H1 (cell line): ENCODE measurements at regions not wholly inside any gene's neighbourhood (a gene's known extent, or its start where the extent isn't known, plus 50 kb on each side); places are given as distances from the start of the nearest gene placed in this dataset.

Source experiments
- CTCF ChIA-PET: fragments of 300-600 bp; sonication (Branson Sonifier 250); formaldehyde crosslinking; loops from one replicate; lab custom pipeline; 2021; ENCODE audit not compliant: partially characterized antibody; lab: Charles Lee
- POLR2A ChIA-PET: fragments of 300-600 bp; sonication (Branson Sonifier 250); formaldehyde crosslinking; loops from one replicate; lab custom pipeline; 2021; ENCODE audit warnings: inconsistent platforms; ENCODE audit not compliant: partially characterized antibody; lab: Charles Lee
- DNase-seq, 2 experiments: peaks; one replicate each; pipeline versions ENCODE4 v3.0.0 to v3.0.0-alpha.2; 2010 to 2022; ENCODE audit warnings: low spot score in 2 of 2, low read depth in 1 of 2, mixed read lengths in 1 of 2
- FAIRE-seq: peaks from 2 replicates; lab custom pipeline; 2011; peaks lifted over from hg19 to GRCh38; lab: Jason Lieb, UNC
- H2AFZ ChIP-seq: 2 replicates; pipeline ENCODE4 v1.8.1; 2012; ENCODE audit warnings: low read length, inconsistent platforms
- H2AK5ac ChIP-seq: 2 replicates; pipeline ENCODE4 v1.6.1; 2013; ENCODE audit warnings: low read depth, low read length
- H2BK120ac ChIP-seq: replicated peaks from 2 replicates; pipeline ENCODE3; 2013; ENCODE audit warnings: low read depth, low read length, inconsistent platforms
- H2BK12ac ChIP-seq: 2 replicates; pipeline ENCODE4 v1.6.1; 2013; ENCODE audit warnings: low read depth, low read length
- H2BK15ac ChIP-seq: 2 replicates; pipeline ENCODE4 v1.6.1; 2013; ENCODE audit warnings: low read length
- H2BK20ac ChIP-seq: 2 replicates; pipeline ENCODE4 v1.6.1; 2013; ENCODE audit warnings: low read length
- H2BK5ac ChIP-seq: 2 replicates; pipeline ENCODE4 v1.6.1; 2013; ENCODE audit warnings: low read depth, low read length
- H3K14ac ChIP-seq: 2 replicates; pipeline ENCODE4 v1.6.1; 2013; ENCODE audit warnings: inconsistent platforms; ENCODE audit not compliant: insufficient read length
- H3K18ac ChIP-seq: 2 replicates; pipeline ENCODE4 v1.6.1; 2013; ENCODE audit warnings: low read length; ENCODE audit errors: extremely low read depth
- H3K23ac ChIP-seq: 2 replicates; pipeline ENCODE4 v1.6.1; 2013; ENCODE audit warnings: inconsistent platforms; ENCODE audit not compliant: insufficient read length
- H3K23me2 ChIP-seq: 2 replicates; pipeline ENCODE4 v1.6.1; 2013; ENCODE audit warnings: low read depth, low read length
- H3K27ac ChIP-seq: 2 replicates; pipeline ENCODE4 v1.6.1; 2011; ENCODE audit warnings: low read depth, low read length, inconsistent platforms
- H3K27me3 ChIP-seq, 4 experiments: replicated peaks in 1 of 4; 1 replicate in 1 of 4; 2 replicates in 3 of 4; pipeline versions ENCODE4 v1.6.1 to v1.8.1; 2011 to 2013; ENCODE audit warnings: low read length in 3 of 4, mild to moderate bottlenecking in 3 of 4, inconsistent platforms in 2 of 4, mixed read lengths in 2 of 4, moderate library complexity in 1 of 4; ENCODE audit not compliant: control insufficient read depth in 3 of 4, insufficient read depth in 3 of 4; ENCODE audit errors: extremely low read depth in 1 of 4
- H3K36me3 ChIP-seq, 4 experiments: 2 replicates each; pipeline versions ENCODE4 v1.6.1 to v1.8.1; 2011 to 2013; ENCODE audit warnings: mild to moderate bottlenecking in 4 of 4, low read length in 3 of 4, moderate library complexity in 2 of 4, control low read depth in 1 of 4, inconsistent platforms in 1 of 4; ENCODE audit not compliant: insufficient read depth in 4 of 4, control insufficient read depth in 2 of 4
- H3K4ac ChIP-seq: replicated peaks from 2 replicates; pipeline ENCODE3; 2013; ENCODE audit warnings: low read length, low read depth, mixed read lengths, inconsistent platforms; ENCODE audit not compliant: insufficient read length
- H3K4me1 ChIP-seq, 4 experiments: replicated peaks in 1 of 4; 1 replicate in 1 of 4; 2 replicates in 3 of 4; pipeline versions ENCODE4 v1.6.1 to v1.8.1; 2011 to 2013; ENCODE audit warnings: low read length in 3 of 4, inconsistent platforms in 2 of 4, mixed read lengths in 1 of 4; ENCODE audit not compliant: insufficient read depth in 4 of 4, control insufficient read depth in 3 of 4
- H3K4me2 ChIP-seq, 2 experiments: 2 replicates each; pipeline versions ENCODE4 v1.6.1 to v1.8.1; 2011 to 2013; ENCODE audit warnings: low read depth in 2 of 2, low read length in 2 of 2, control low read depth in 1 of 2, inconsistent platforms in 1 of 2, mild to moderate bottlenecking in 1 of 2; ENCODE audit not compliant: insufficient read depth in 1 of 2
- H3K4me3 ChIP-seq, 4 experiments: fragments of 200-600, 300-600 bp in 1 of 4; sonication (generic), shearing (Covaris generic), sonication (Bioruptor Twin) in 1 of 4; 2 replicates each; pipeline versions ENCODE4 v1.5.1 to v1.8.1; 2011 to 2016; ENCODE audit warnings: low read length in 4 of 4, low read depth in 3 of 4, control low read depth in 2 of 4, inconsistent platforms in 2 of 4, mild to moderate bottlenecking in 2 of 4, mixed read lengths in 1 of 4, moderate library complexity in 1 of 4; ENCODE audit not compliant: insufficient read depth in 2 of 4; ENCODE audit errors: extremely low read depth in 1 of 4
- H3K56ac ChIP-seq: replicated peaks from 2 replicates; pipeline ENCODE3; 2013; ENCODE audit warnings: low read depth, mild to moderate bottlenecking, mixed read lengths, low read length, inconsistent platforms; ENCODE audit not compliant: insufficient read length
- H3K79me1 ChIP-seq: 2 replicates; pipeline ENCODE4 v1.6.1; 2013; ENCODE audit warnings: low read depth, low read length, control low read depth
- H3K79me2 ChIP-seq, 2 experiments: 2 replicates each; pipeline versions ENCODE4 v1.6.1 to v1.8.1; 2012 to 2013; ENCODE audit warnings: low read length in 2 of 2, mild to moderate bottlenecking in 2 of 2, inconsistent platforms in 1 of 2; ENCODE audit not compliant: insufficient read depth in 2 of 2, control insufficient read depth in 1 of 2
- H3K9ac ChIP-seq, 4 experiments: replicated peaks in 1 of 4; 1 replicate in 1 of 4; 2 replicates in 3 of 4; pipeline versions ENCODE4 v1.6.1 to v1.8.1; 2011 to 2013; ENCODE audit warnings: low read depth in 3 of 4, low read length in 3 of 4, control low read depth in 2 of 4, mild to moderate bottlenecking in 2 of 4, moderate library complexity in 2 of 4, inconsistent platforms in 1 of 4; ENCODE audit errors: extremely low read depth in 1 of 4
- H3K9me3 ChIP-seq, 2 experiments: 2 replicates each; pipeline versions ENCODE4 v1.6.1 to v1.8.1; 2012 to 2013; ENCODE audit warnings: mild to moderate bottlenecking in 2 of 2, moderate library complexity in 2 of 2, control low read depth in 1 of 2, inconsistent platforms in 1 of 2, low read depth in 1 of 2, low read length in 1 of 2, mixed read lengths in 1 of 2; ENCODE audit not compliant: insufficient read depth in 2 of 2
- H4K20me1 ChIP-seq, 2 experiments: replicated peaks in 1 of 2; 2 replicates each; pipeline versions ENCODE3 to v1.8.1; 2011 to 2013; ENCODE audit warnings: inconsistent platforms in 2 of 2, low read length in 2 of 2, mild to moderate bottlenecking in 1 of 2; ENCODE audit not compliant: insufficient read depth in 2 of 2, control insufficient read depth in 1 of 2
- H4K5ac ChIP-seq: 2 replicates; pipeline ENCODE4 v1.6.1; 2013; ENCODE audit warnings: low read length, low read depth, mixed read lengths, inconsistent platforms; ENCODE audit not compliant: insufficient read length
- H4K8ac ChIP-seq: 2 replicates; pipeline ENCODE4 v1.8.0; 2013; ENCODE audit warnings: mild to moderate bottlenecking, moderate library complexity, low read length, inconsistent platforms; ENCODE audit not compliant: insufficient read depth; ENCODE audit errors: extremely low read depth
- H4K91ac ChIP-seq: replicated peaks from 2 replicates; pipeline ENCODE3; 2013; ENCODE audit warnings: low read length, mixed read lengths, inconsistent platforms; ENCODE audit not compliant: insufficient read length
- BCL11A ChIP-seq, 2 experiments: IDR thresholded peaks; one replicate each; pipeline ENCODE4 v1.6.1; 2011; ENCODE audit warnings: low read depth in 2 of 2, low read length in 2 of 2, mild to moderate bottlenecking in 2 of 2
- HDAC6 ChIP-seq: IDR thresholded peaks from one replicate; pipeline ENCODE4 v1.7.1; 2012; ENCODE audit warnings: low read depth, mild to moderate bottlenecking, inconsistent platforms, low read length, moderate library complexity
- SUZ12 ChIP-seq: fragments of 200-600 bp; sonication (generic); IDR thresholded peaks from 2 replicates; pipeline ENCODE4 v1.6.1; 2012; ENCODE audit warnings: mild to moderate bottlenecking, inconsistent platforms, low read length, moderate library complexity, mixed read lengths
- ZNF274 ChIP-seq: IDR thresholded peaks from 2 replicates; pipeline ENCODE4 v1.7.0; 2012; ENCODE audit warnings: low read length, borderline replicate concordance; ENCODE audit errors: extremely low read depth
- WGBS, 2 experiments: shearing (Covaris generic) in 1 of 2; methylation state at CpG; one replicate each; pipeline versions ENCODE4 v1.1.6 to v1.1.7; 2013 to 2015; ENCODE audit warnings: low lambda C conversion rate in 2 of 2, mixed read lengths in 2 of 2, inconsistent platforms in 1 of 2, low coverage in 1 of 2, missing lambda C conversion rate in 1 of 2; ENCODE audit not compliant: insufficient replicate concordance in 2 of 2, insufficient coverage in 1 of 2, insufficient read length in 1 of 2; ENCODE audit errors: extremely low coverage in 1 of 2, missing lambda C conversion rate in 1 of 2; 5-methylcytosine and 5-hydroxymethylcytosine counted together

DNA sequence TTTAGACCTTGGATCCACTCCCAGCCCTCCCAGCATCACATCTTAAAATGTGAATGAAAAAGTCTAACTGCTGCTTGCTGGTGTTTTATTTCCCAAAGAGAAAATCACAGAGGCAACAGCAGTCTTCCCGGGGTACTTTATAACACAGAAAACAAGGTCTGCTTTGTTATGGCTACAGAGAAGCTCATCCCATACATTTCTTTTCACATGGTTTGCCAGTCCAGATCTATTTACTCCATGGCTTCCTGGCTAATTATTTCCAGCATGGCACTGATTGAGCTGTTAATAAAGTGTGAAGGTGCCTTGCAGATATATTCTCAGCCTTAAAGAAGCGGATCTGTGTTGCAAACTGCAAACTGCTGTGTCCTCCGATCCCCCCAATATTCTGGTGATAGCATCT lies 466.1 kb upstream of the CFAP20DC start:
- Histone ChIP-seq H2BK20ac (no peak overlapping the region), H3K79me1 (no peaks in the 10 kb centered on the region; the same call in 1 of the 2 replicates), H3K14ac (no peak overlapping the region), H3K23me2 (no peaks in the 10 kb centered on the region), H2BK5ac (no peak overlapping the region), H2AFZ (peak overlapping the region; percentile 15; the same call in 1 of the 2 replicates), H3K27ac (no peak overlapping the region), H3K4ac (no peak overlapping the region), H3K4me2 (no peak overlapping the region), H2BK15ac (no peak overlapping the region), H3K4me1 (0 out of 7 replicates have a peak, but pooled peaks cover 0 to 2% (median 0%) of the 10 kb centered on the region in 4 experiments), H3K36me3 (no peaks in the 10 kb centered on the region), H3K9me3 (no peaks in the 10 kb centered on the region), H4K20me1 (no peaks in the 10 kb centered on the region), H4K8ac (no peak overlapping the region), H3K23ac (no peak overlapping the region), H3K56ac (no peak overlapping the region), H3K18ac (no peak overlapping the region), H3K79me2 (no peaks in the 10 kb centered on the region), H3K4me3 (no peak overlapping the region), H2AK5ac (no peak overlapping the region), H3K9ac (no peak overlapping the region), H2BK120ac (no peak overlapping the region), H4K91ac (no peak overlapping the region), H4K5ac (no peak overlapping the region), H3K27me3 (no peaks in the 10 kb centered on the region), H2BK12ac (no peak overlapping the region)
- POLR2A ChIA-PET = no interaction called here
- 96% methylated on average over 3 of the region's 3 CpGs; no CpG with 5 or more reads in 1 of the 2 experiments for WGBS, 2 experiments
- DNase-seq (no peak), FAIRE-seq (no peak)
- TF ChIP-seq BCL11A (IDR thresholded peaks at IDR 0.05; ENCODE audit: low read depth in 2 of 2, low read length in 2 of 2) (no peak), HDAC6 (no peak), SUZ12 (no peak), ZNF274 (no peak)
- CTCF ChIA-PET = interaction anchor here (0.7 to 2.1 kb wide), 4 partner anchors 12 to 256 kb away, joined by 3 to 5 read pairs (median 4); no protein-coding TSS in a partner anchor
